K562 (cell line): ENCODE measurements at regions not wholly inside any gene's neighbourhood (a gene's known extent, or its start where the extent isn't known, plus 50 kb on each side); places are given as distances from the start of the nearest gene placed in this dataset.

Experiments used
- ARID3A ChIP-seq: IDR thresholded peaks from 2 replicates; pipeline ENCODE4 v1.6.1; 2012; ENCODE audit warnings: low read depth, low read length, improper control_type of control experiment, borderline replicate concordance
- ATF6 ChIP-seq: sonication (generic); formaldehyde crosslinking; IDR thresholded peaks from 2 replicates; pipeline ENCODE4 v1.4.0; 2020; ENCODE audit warnings: mild to moderate bottlenecking, missing genetic modification reagents
- CBFB ChIP-seq: sonication (generic); formaldehyde crosslinking; IDR thresholded peaks from 2 replicates; pipeline ENCODE4 v1.4.0; 2020; ENCODE audit warnings: mild to moderate bottlenecking, missing genetic modification reagents
- CBX8 ChIP-seq: fragments of 200-600 bp; sonication (generic); IDR thresholded peaks from 2 replicates; pipeline ENCODE4 v1.6.1; 2012; ENCODE audit warnings: borderline replicate concordance, mixed run types, low read depth, mild to moderate bottlenecking, moderate library complexity, mixed read lengths, low read length, control low read depth, inconsistent platforms; ENCODE audit not compliant: poor library complexity, severe bottlenecking; ENCODE audit errors: extremely low read depth
- CREB3 ChIP-seq: fragments of 450-650 bp; conservative IDR thresholded peaks from 2 replicates; pipeline ENCODE4 v1.6.1; 2016; ENCODE audit warnings: missing genetic modification characterization, low read depth, mild to moderate bottlenecking, missing compliant biosample characterization, moderate library complexity
- GTF2F1 ChIP-seq: IDR thresholded peaks from 2 replicates; pipeline ENCODE4 v1.6.1; 2011; ENCODE audit warnings: low read depth, low read length, improper control_type of control experiment
- HDAC2 ChIP-seq: fragments of 450-650 bp; IDR thresholded peaks from 2 replicates; pipeline ENCODE4 v1.6.1; 2016; ENCODE audit warnings: mild to moderate bottlenecking
- POLR2AphosphoS2 ChIP-seq: IDR thresholded peaks from 2 replicates; pipeline ENCODE4 v1.6.1; 2012; ENCODE audit warnings: low read length, improper control_type of control experiment
- RBM17 ChIP-seq: fragments of 200-400 bp; formaldehyde crosslinking; IDR thresholded peaks from 2 replicates; pipeline ENCODE4 v1.6.1; 2017; ENCODE audit warnings: low read depth, mild to moderate bottlenecking, low read length, borderline replicate concordance
- REST ChIP-seq, 2 experiments: fragments of 450-650 bp; formaldehyde crosslinking in 1 of 2; IDR thresholded peaks; 2 replicates each; pipeline versions ENCODE4 v1.4.0 to v1.6.1; 2014 to 2020; ENCODE audit warnings: mild to moderate bottlenecking in 2 of 2, borderline replicate concordance in 1 of 2, low read depth in 1 of 2
- TAF1 ChIP-seq: IDR thresholded peaks from 2 replicates; pipeline ENCODE4 v1.6.1; 2011; ENCODE audit warnings: mild to moderate bottlenecking, low read length, moderate library complexity; ENCODE audit not compliant: insufficient read depth, control insufficient read depth, severe bottlenecking; ENCODE audit errors: extremely low read depth
- ZNF184 ChIP-seq: sonication (generic); formaldehyde crosslinking; IDR thresholded peaks from 2 replicates; pipeline ENCODE4 v1.5.0; 2020; ENCODE audit warnings: missing genetic modification reagents
- ZNF740 ChIP-seq, 3 experiments: fragments of 200-800 bp in 1 of 3; sonication (Bioruptor generic) in 1 of 3; sonication (generic) in 1 of 3; formaldehyde crosslinking in 1 of 3; IDR thresholded peaks; 2 replicates each; pipeline versions ENCODE4 v1.6.1 to v1.8.0; 2016 to 2022; ENCODE audit warnings: mild to moderate bottlenecking in 2 of 3, missing compliant biosample characterization in 2 of 3, missing genetic modification characterization in 2 of 3, missing genetic modification reagents in 1 of 3

- TF ChIP-seq HDAC2 (no peak), CBX8 (no peak), GTF2F1 (no peak), RBM17 (no peak), TAF1 (no peak), CBFB (no peak), ZNF184 (CRISPR knock-in tag) (no peak), ZNF740 (CRISPR knock-in tag; IDR thresholded peaks at IDR 0.05) (no peak), ZNF740 (tag; IDR thresholded peaks at IDR 0.05) (no peak), POLR2AphosphoS2 (no peak), CREB3 (tag) (no peak), REST (IDR thresholded peaks at IDR 0.05; ENCODE audit: borderline replicate concordance) (no peak), REST (CRISPR knock-in tag; IDR thresholded peaks at IDR 0.05; ENCODE audit: low read depth) (no peak), ARID3A (no peak), ATF6 (CRISPR knock-in tag) (no peak)
Observed at GRCh38 chr5:135095052-135095715, 61.2 kb upstream of the PITX1 start.
